HEK293 (cell line): ENCODE measurements at regions not wholly inside any gene's neighbourhood (a gene's known extent, or its start where the extent isn't known, plus 50 kb on each side); places are given as distances from the start of the nearest gene placed in this dataset.

ENCODE experiments used
- CTCF ChIA-PET: fragments of 350-600 bp; formaldehyde crosslinking; extraction: SDS; loops from one replicate; lab custom pipeline; 2021; ENCODE audit warnings: antibody characterized with exemption; lab: Yijun Ruan, JAX
- POLR2A ChIA-PET: fragments of 300-600 bp; formaldehyde crosslinking; extraction: SDS; loops from one replicate; lab custom pipeline; 2020; ENCODE audit warnings: antibody characterized with exemption, inconsistent platforms; lab: Yijun Ruan, JAX
- H3K27ac ChIP-seq: fragments of 200-500 bp; sonication (Bioruptor generic); 2 replicates; pipeline ENCODE4 v1.5.1; 2014; ENCODE audit warnings: low read depth, low read length, control low read depth, inconsistent platforms; ENCODE audit errors: extremely low read depth
- H3K36me3 ChIP-seq, 2 experiments: fragments of 200-500 bp in 1 of 2; sonication (Bioruptor generic) in 1 of 2; 1 replicate in 1 of 2; 2 replicates in 1 of 2; pipeline ENCODE4 v1.5.1; 2014 to 2017; ENCODE audit warnings: inconsistent platforms in 2 of 2, low read length in 2 of 2; ENCODE audit not compliant: control insufficient read depth in 2 of 2, insufficient read depth in 1 of 2
- H3K4me1 ChIP-seq: fragments of 200-500 bp; sonication (Bioruptor generic); 2 replicates; pipeline ENCODE4 v1.5.1; 2014; ENCODE audit warnings: mild to moderate bottlenecking, low read length, inconsistent platforms; ENCODE audit not compliant: control insufficient read depth, insufficient read depth
- H3K4me3 ChIP-seq: 2 replicates; pipeline ENCODE4 v1.5.1; 2011; ENCODE audit warnings: low read depth, mild to moderate bottlenecking, control low read depth, low read length, moderate library complexity
- H3K9me3 ChIP-seq: fragments of 200-500 bp; sonication (Bioruptor generic); 2 replicates; pipeline ENCODE4 v1.5.1; 2014; ENCODE audit warnings: low read depth, low read length, inconsistent platforms; ENCODE audit not compliant: control insufficient read depth, insufficient read depth
- GLI2 ChIP-seq: fragments of 450-650 bp; formaldehyde crosslinking; IDR thresholded peaks from 2 replicates; pipeline ENCODE4; 2017; ENCODE audit warnings: missing biosample characterization, missing genetic modification characterization, low read depth, borderline replicate concordance
- KLF7 ChIP-seq: fragments of 450-650 bp; formaldehyde crosslinking; IDR thresholded peaks from 2 replicates; pipeline ENCODE4 v1.5.1; 2016; ENCODE audit warnings: missing biosample characterization, missing genetic modification characterization, borderline replicate concordance
- SP3 ChIP-seq: fragments of 450-650 bp; formaldehyde crosslinking; IDR thresholded peaks from 2 replicates; pipeline ENCODE4 v1.5.1; 2016; ENCODE audit warnings: missing biosample characterization, missing genetic modification characterization
- YY1 ChIP-seq: fragments of 450-650 bp; formaldehyde crosslinking; IDR thresholded peaks from 2 replicates; pipeline ENCODE4 v1.5.1; 2018; ENCODE audit warnings: missing biosample characterization, missing genetic modification characterization
- ZFP41 ChIP-seq: fragments of 450-650 bp; formaldehyde crosslinking; IDR thresholded peaks from 2 replicates; pipeline ENCODE4 v1.5.1; 2016; ENCODE audit warnings: missing biosample characterization, missing genetic modification characterization, borderline replicate concordance
- ZNF140 ChIP-seq: fragments of 450-650 bp; formaldehyde crosslinking; IDR thresholded peaks from 2 replicates; pipeline ENCODE4 v1.5.1; 2016; ENCODE audit warnings: missing biosample characterization, missing genetic modification characterization
- ZNF2 ChIP-seq: fragments of 450-650 bp; formaldehyde crosslinking; IDR thresholded peaks from 2 replicates; pipeline ENCODE4 v1.5.1; 2016; ENCODE audit warnings: missing biosample characterization, missing genetic modification characterization
- ZNF248 ChIP-seq: fragments of 450-650 bp; formaldehyde crosslinking; IDR thresholded peaks from 2 replicates; pipeline ENCODE4 v1.5.1; 2017; ENCODE audit warnings: missing biosample characterization, missing genetic modification characterization
- ZNF274 ChIP-seq, 2 experiments: fragments of 200-500 bp in 1 of 2; fragments of 450-650 bp in 1 of 2; sonication (Bioruptor generic) in 1 of 2; formaldehyde crosslinking in 1 of 2; IDR thresholded peaks; 2 replicates each; pipeline versions ENCODE4 v1.5.1 to v1.6.1; 2014 to 2016; ENCODE audit warnings: borderline replicate concordance in 1 of 2, inconsistent platforms in 1 of 2, low read length in 1 of 2, missing biosample characterization in 1 of 2, missing genetic modification characterization in 1 of 2
- ZNF394 ChIP-seq: fragments of 450-650 bp; formaldehyde crosslinking; IDR thresholded peaks from 2 replicates; pipeline ENCODE4 v1.5.1; 2016; ENCODE audit warnings: missing biosample characterization, missing genetic modification characterization, mild to moderate bottlenecking, moderate library complexity, borderline replicate concordance
- ZNF510 ChIP-seq: fragments of 450-650 bp; formaldehyde crosslinking; IDR thresholded peaks from 2 replicates; pipeline ENCODE4 v1.5.1; 2018; ENCODE audit warnings: mild to moderate bottlenecking, missing genetic modification characterization, missing biosample characterization; ENCODE audit not compliant: insufficient replicate concordance
- ZNF555 ChIP-seq: fragments of 450-650 bp; formaldehyde crosslinking; conservative IDR thresholded peaks from 2 replicates; pipeline ENCODE4 v1.5.1; 2017; ENCODE audit warnings: missing biosample characterization, mild to moderate bottlenecking, missing genetic modification characterization, inconsistent platforms
- ZNF560 ChIP-seq: fragments of 450-650 bp; formaldehyde crosslinking; IDR thresholded peaks from 2 replicates; pipeline ENCODE4 v1.5.1; 2017; ENCODE audit warnings: missing biosample characterization, missing genetic modification characterization, borderline replicate concordance
- ZNF561 ChIP-seq: fragments of 450-650 bp; IDR thresholded peaks from 2 replicates; pipeline ENCODE4 v1.5.1; 2018; ENCODE audit warnings: missing biosample characterization, missing genetic modification characterization, borderline replicate concordance
- ZNF626 ChIP-seq: fragments of 450-650 bp; sonication (Bioruptor Pico); formaldehyde crosslinking; IDR thresholded peaks from 2 replicates; pipeline ENCODE4 v1.5.1; 2018; ENCODE audit warnings: missing biosample characterization, missing genetic modification characterization, inconsistent platforms
- ZNF654 ChIP-seq: fragments of 450-650 bp; formaldehyde crosslinking; IDR thresholded peaks from 2 replicates; pipeline ENCODE4 v1.5.1; 2016; ENCODE audit warnings: low read depth, missing biosample characterization, missing genetic modification characterization
- TF ChIP-seq, protein P1 (sequence below): fragments of 450-650 bp; formaldehyde crosslinking; IDR thresholded peaks from 2 replicates; pipeline ENCODE4 v1.5.1; 2017; ENCODE audit warnings: missing biosample characterization, missing genetic modification characterization
- TF ChIP-seq, protein P2 (sequence below): fragments of 450-650 bp; formaldehyde crosslinking; IDR thresholded peaks from 2 replicates; pipeline ENCODE4 v1.5.1; 2016; ENCODE audit warnings: missing biosample characterization, missing genetic modification characterization, borderline replicate concordance
- TF ChIP-seq, protein P3 (sequence below): sonication (generic); formaldehyde crosslinking; IDR thresholded peaks from 2 replicates; pipeline ENCODE4 v1.8.1; 2022; ENCODE audit warnings: mild to moderate bottlenecking, moderate library complexity, missing genetic modification reagents

DNA sequence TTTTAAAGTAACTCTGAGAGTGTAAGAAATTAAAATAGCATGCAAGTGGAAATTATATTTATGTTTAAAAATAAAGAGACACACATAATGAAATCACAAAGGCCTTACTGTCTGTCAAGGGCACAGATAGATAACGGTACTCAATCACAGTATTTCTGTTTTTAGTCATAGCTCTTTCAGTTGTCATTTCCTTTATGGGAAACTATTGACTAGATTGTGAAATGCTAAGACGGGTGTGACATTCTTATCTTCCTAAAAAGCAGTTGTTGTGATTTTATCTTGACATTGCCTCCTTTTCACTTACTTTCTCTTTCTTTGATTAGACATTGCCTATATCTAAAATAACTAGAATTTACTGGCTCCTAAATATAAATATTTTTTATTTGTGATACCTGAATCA lies 100.1 kb upstream of the PLSCR5 start:
- POLR2A ChIA-PET = no interaction called here
- Histone ChIP-seq H3K9me3 (no peaks in the 10 kb centered on the region), H3K27ac (no peak overlapping the region), H3K36me3 (no peaks in the 10 kb centered on the region), H3K4me1 (no peaks in the 10 kb centered on the region)
- no peak for TF ChIP-seq ZNF560 (tag by site-specific recombination)
- TF ChIP-seq ZNF654 (tag by site-specific recombination) = no peak
- TF ChIP-seq ZNF555 (tag by site-specific recombination) = no peak
- TF ChIP-seq ZNF2 = no peak
- no peak for TF ChIP-seq ZNF248
- no peak for TF ChIP-seq GLI2 (tag by site-specific recombination)
- TF ChIP-seq, protein P1, sequence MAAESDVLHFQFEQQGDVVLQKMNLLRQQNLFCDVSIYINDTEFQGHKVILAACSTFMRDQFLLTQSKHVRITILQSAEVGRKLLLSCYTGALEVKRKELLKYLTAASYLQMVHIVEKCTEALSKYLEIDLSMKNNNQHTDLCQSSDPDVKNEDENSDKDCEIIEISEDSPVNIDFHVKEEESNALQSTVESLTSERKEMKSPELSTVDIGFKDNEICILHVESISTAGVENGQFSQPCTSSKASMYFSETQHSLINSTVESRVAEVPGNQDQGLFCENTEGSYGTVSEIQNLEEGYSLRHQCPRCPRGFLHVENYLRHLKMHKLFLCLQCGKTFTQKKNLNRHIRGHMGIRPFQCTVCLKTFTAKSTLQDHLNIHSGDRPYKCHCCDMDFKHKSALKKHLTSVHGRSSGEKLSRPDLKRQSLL = no peak
- TF ChIP-seq ZNF394 (tag by site-specific recombination) = no peak
- no peak for TF ChIP-seq ZNF140
- no peak for TF ChIP-seq SP3 (tag by site-specific recombination)
- TF ChIP-seq, protein P2, sequence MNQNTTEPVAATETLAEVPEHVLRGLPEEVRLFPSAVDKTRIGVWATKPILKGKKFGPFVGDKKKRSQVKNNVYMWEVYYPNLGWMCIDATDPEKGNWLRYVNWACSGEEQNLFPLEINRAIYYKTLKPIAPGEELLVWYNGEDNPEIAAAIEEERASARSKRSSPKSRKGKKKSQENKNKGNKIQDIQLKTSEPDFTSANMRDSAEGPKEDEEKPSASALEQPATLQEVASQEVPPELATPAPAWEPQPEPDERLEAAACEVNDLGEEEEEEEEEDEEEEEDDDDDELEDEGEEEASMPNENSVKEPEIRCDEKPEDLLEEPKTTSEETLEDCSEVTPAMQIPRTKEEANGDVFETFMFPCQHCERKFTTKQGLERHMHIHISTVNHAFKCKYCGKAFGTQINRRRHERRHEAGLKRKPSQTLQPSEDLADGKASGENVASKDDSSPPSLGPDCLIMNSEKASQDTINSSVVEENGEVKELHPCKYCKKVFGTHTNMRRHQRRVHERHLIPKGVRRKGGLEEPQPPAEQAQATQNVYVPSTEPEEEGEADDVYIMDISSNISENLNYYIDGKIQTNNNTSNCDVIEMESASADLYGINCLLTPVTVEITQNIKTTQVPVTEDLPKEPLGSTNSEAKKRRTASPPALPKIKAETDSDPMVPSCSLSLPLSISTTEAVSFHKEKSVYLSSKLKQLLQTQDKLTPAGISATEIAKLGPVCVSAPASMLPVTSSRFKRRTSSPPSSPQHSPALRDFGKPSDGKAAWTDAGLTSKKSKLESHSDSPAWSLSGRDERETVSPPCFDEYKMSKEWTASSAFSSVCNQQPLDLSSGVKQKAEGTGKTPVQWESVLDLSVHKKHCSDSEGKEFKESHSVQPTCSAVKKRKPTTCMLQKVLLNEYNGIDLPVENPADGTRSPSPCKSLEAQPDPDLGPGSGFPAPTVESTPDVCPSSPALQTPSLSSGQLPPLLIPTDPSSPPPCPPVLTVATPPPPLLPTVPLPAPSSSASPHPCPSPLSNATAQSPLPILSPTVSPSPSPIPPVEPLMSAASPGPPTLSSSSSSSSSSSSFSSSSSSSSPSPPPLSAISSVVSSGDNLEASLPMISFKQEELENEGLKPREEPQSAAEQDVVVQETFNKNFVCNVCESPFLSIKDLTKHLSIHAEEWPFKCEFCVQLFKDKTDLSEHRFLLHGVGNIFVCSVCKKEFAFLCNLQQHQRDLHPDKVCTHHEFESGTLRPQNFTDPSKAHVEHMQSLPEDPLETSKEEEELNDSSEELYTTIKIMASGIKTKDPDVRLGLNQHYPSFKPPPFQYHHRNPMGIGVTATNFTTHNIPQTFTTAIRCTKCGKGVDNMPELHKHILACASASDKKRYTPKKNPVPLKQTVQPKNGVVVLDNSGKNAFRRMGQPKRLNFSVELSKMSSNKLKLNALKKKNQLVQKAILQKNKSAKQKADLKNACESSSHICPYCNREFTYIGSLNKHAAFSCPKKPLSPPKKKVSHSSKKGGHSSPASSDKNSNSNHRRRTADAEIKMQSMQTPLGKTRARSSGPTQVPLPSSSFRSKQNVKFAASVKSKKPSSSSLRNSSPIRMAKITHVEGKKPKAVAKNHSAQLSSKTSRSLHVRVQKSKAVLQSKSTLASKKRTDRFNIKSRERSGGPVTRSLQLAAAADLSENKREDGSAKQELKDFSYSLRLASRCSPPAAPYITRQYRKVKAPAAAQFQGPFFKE (tag by site-specific recombination) = no peak
- TF ChIP-seq, protein P3, sequence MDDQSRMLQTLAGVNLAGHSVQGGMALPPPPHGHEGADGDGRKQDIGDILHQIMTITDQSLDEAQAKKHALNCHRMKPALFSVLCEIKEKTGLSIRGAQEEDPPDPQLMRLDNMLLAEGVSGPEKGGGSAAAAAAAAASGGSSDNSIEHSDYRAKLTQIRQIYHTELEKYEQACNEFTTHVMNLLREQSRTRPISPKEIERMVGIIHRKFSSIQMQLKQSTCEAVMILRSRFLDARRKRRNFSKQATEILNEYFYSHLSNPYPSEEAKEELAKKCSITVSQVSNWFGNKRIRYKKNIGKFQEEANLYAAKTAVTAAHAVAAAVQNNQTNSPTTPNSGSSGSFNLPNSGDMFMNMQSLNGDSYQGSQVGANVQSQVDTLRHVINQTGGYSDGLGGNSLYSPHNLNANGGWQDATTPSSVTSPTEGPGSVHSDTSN (CRISPR knock-in tag) = no peak
- TF ChIP-seq ZNF561 (tag by site-specific recombination) = no peak
- TF ChIP-seq, all 188 proteins: peak for 0
- CTCF ChIA-PET = no interaction called here
- H3K4me3 ChIP-seq = no peak overlapping the region

DNA sequence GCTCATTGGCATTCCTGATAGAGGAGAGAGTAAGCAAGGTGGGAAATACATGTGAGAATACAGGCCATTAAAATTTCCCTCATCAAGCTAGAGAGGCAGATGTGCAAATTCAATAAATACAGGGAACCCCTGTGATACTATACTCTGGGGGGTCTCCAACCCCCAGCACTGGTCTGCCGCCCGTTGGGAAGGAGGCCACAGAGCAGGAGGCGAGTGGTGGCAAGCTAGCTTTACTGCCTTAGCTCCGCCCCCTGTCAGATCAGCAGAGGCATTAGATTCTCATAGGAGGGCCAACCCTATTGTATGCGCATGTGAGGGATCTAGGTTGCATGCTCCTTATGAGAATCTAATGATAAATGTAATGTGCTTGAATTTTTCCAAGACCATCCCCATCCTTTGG lies 97.1 kb upstream of the PLSCR5 start:
- no peaks in the 10 kb centered on the region for H3K4me1 ChIP-seq
- ChIA-PET CTCF (interaction anchor here (0.5 kb wide), 1 partner anchor 61 kb away, joined by 4 read pairs; no protein-coding TSS in a partner anchor), POLR2A (no interaction called here)
- no peaks in the 10 kb centered on the region for H3K36me3 ChIP-seq
- H3K27ac ChIP-seq = no peak overlapping the region
- no peak overlapping the region for H3K4me3 ChIP-seq
- H3K9me3 ChIP-seq = no peaks in the 10 kb centered on the region
- TF ChIP-seq KLF7 (tag by site-specific recombination) = no peak
- no peak for TF ChIP-seq ZNF560 (tag by site-specific recombination)
- TF ChIP-seq ZNF510 = no peak
- TF ChIP-seq ZNF274 (IDR thresholded peaks at IDR 0.05; ENCODE audit: low read length) = no peak
- TF ChIP-seq ZNF274 (tag by site-specific recombination; IDR thresholded peaks at IDR 0.05; ENCODE audit: borderline replicate concordance) = no peak
- no peak for TF ChIP-seq ZNF626 (tag by site-specific recombination)
- TF ChIP-seq YY1 (tag by site-specific recombination) = no peak
- TF ChIP-seq ZFP41 (tag by site-specific recombination) = no peak
- TF ChIP-seq, protein P2 (tag by site-specific recombination) = no peak
